ENCODE measurements at regions not wholly inside any gene's neighbourhood (a gene's known extent, or its start where the extent isn't known, plus 50 kb on each side); places are given as distances from the start of the nearest gene placed in this dataset.

DNA sequence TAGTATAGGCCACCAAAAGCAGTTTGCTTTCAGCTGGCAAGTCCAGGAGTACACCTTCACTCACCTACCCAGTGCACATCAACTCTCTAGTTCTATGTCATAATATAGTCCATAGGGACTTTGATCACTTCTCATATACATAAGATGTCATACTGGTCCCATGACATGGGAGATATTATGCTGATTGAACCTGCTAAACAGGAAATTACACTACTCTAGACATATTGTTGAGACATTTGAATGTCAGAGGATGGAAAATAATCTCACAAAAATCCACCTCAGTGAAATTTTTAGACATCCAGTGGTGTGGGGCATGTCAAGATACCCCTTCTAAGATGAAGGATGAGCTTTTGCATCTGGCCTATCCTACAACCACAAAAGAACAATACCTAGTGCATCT lies 322.5 kb downstream of the EN1 start:
- intact Hi-C loops (cut with DNase I, micrococcal nuclease) = no loop called here
- H3K36me3 ChIP-seq (ENCODE audit: insufficient read depth, low read length) = no peaks in the 10 kb centered on the region
- H3K27me3 Mint-ChIP-seq = peaks cover 20% of the 10 kb centered on the region
- H3K9me3 ChIP-seq (ENCODE audit: control insufficient read depth in 1 of 2, insufficient read depth in 1 of 2, low read length in 2 of 2) = peaks cover 0 to 13% of the 10 kb centered on the region in 2 experiments
- TF ChIP-seq, protein P1, sequence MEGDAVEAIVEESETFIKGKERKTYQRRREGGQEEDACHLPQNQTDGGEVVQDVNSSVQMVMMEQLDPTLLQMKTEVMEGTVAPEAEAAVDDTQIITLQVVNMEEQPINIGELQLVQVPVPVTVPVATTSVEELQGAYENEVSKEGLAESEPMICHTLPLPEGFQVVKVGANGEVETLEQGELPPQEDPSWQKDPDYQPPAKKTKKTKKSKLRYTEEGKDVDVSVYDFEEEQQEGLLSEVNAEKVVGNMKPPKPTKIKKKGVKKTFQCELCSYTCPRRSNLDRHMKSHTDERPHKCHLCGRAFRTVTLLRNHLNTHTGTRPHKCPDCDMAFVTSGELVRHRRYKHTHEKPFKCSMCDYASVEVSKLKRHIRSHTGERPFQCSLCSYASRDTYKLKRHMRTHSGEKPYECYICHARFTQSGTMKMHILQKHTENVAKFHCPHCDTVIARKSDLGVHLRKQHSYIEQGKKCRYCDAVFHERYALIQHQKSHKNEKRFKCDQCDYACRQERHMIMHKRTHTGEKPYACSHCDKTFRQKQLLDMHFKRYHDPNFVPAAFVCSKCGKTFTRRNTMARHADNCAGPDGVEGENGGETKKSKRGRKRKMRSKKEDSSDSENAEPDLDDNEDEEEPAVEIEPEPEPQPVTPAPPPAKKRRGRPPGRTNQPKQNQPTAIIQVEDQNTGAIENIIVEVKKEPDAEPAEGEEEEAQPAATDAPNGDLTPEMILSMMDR (IDR thresholded peaks at IDR 0.05) = no peak
- H3K4me3 ChIP-seq (ENCODE audit: low read length) = no peak overlapping the region
- DNase-seq = no peak
- POLR2A ChIA-PET = no interaction called here
- no peaks in the 10 kb centered on the region for H3K4me1 ChIP-seq (ENCODE audit: insufficient read depth, low read length)
- ATAC-seq (ENCODE audit: poor library complexity) = no peak
- no peak overlapping the region for H3K4me3 Mint-ChIP-seq
- CTCF ChIA-PET = no interaction called here
- no peak overlapping the region for H3K27ac Mint-ChIP-seq
- no peak overlapping the region for H3K27ac ChIP-seq (ENCODE audit: low read depth in 1 of 2, low read length in 2 of 2)
- H3K36me3 Mint-ChIP-seq (ENCODE audit: low read depth) = no peaks in the 10 kb centered on the region
- H3K9me3 Mint-ChIP-seq = peaks cover 5% of the 10 kb centered on the region
- peaks cover 0 to 6% of the 10 kb centered on the region in 2 experiments for H3K27me3 ChIP-seq (ENCODE audit: control insufficient read depth in 1 of 2, insufficient read depth in 2 of 2, low read length in 2 of 2)
- H3K4me1 Mint-ChIP-seq (ENCODE audit: low read depth) = no peaks in the 10 kb centered on the region

DNA sequence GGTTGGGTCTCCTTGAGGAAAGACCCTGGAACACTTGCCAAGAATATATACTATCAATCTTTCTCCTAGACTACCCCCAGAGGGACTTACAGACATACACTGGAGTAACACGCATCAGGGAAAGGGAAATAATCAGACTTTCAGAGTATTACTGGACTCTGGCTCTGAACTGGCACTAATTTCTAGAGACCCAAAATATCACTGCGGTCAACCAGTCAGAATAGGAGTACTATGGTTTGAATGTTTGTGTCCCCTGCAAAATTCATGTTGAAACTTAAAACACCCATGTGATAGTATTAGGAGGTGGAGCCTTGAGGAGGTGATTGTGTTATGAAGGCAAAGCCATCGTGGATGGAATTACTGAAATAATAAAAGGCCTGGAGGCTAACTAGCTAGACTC lies 323.7 kb downstream of the EN1 start:
- no peaks in the 10 kb centered on the region for H3K4me1 ChIP-seq (ENCODE audit: insufficient read depth, low read length)
- H3K9me3 ChIP-seq (ENCODE audit: control insufficient read depth in 1 of 2, insufficient read depth in 1 of 2, low read length in 2 of 2) = peaks cover 0 to 13% of the 10 kb centered on the region in 2 experiments
- no peak overlapping the region for H3K27ac ChIP-seq (ENCODE audit: low read depth in 1 of 2, low read length in 2 of 2)
- H3K36me3 ChIP-seq (ENCODE audit: insufficient read depth, low read length) = no peaks in the 10 kb centered on the region
- ATAC-seq (ENCODE audit: poor library complexity) = no peak
- POLR2A ChIA-PET = no interaction called here
- H3K27ac Mint-ChIP-seq = no peak overlapping the region
- no peak overlapping the region for H3K4me3 ChIP-seq (ENCODE audit: low read length)
- H3K9me3 Mint-ChIP-seq = peaks cover 8% of the 10 kb centered on the region
- H3K27me3 ChIP-seq (ENCODE audit: control insufficient read depth in 1 of 2, insufficient read depth in 2 of 2, low read length in 2 of 2) = peaks cover 0 to 6% of the 10 kb centered on the region in 2 experiments
- intact Hi-C loops (cut with DNase I, micrococcal nuclease) = no loop called here
- no peak overlapping the region for H3K4me3 Mint-ChIP-seq
- no peaks in the 10 kb centered on the region for H3K36me3 Mint-ChIP-seq (ENCODE audit: low read depth)
- no peak for DNase-seq
- CTCF ChIA-PET = no interaction called here
- no peaks in the 10 kb centered on the region for H3K4me1 Mint-ChIP-seq (ENCODE audit: low read depth)
- TF ChIP-seq, protein P1 (IDR thresholded peaks at IDR 0.05) = no peak
- H3K27me3 Mint-ChIP-seq = peaks cover 18% of the 10 kb centered on the region

DNA sequence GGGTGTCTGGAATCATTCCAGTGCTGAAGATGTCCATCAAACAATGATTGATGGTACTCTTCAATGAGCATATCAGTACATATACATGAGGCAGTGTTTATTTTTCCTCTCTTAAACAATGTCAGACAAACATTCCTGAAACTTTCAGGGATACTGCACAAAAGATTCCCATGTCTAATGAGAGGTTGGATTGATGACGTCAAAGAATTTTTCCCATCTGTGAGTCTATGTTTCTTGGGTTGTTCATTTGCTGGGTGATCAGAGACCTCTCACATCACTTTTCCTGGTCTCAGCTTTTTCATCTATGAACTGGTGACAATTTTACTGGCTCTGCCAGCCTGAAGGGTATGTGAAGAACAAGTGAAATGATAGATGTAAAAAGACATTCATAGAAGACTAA lies 325.5 kb downstream of the EN1 start:
- intact Hi-C loops (cut with DNase I, micrococcal nuclease) = no loop called here
- Mint-ChIP-seq H3K4me1 (ENCODE audit: low read depth) (no peaks in the 10 kb centered on the region), H3K36me3 (ENCODE audit: low read depth) (no peaks in the 10 kb centered on the region), H3K27ac (no peak overlapping the region), H3K27me3 (peaks cover 13% of the 10 kb centered on the region), H3K9me3 (peaks cover 11% of the 10 kb centered on the region), H3K4me3 (no peak overlapping the region)
- no peaks in the 10 kb centered on the region for H3K36me3 ChIP-seq (ENCODE audit: insufficient read depth, low read length)
- peaks cover 0 to 3% of the 10 kb centered on the region in 2 experiments for H3K27me3 ChIP-seq (ENCODE audit: control insufficient read depth in 1 of 2, insufficient read depth in 2 of 2, low read length in 2 of 2)
- no peak overlapping the region for H3K4me3 ChIP-seq (ENCODE audit: low read length)
- H3K4me1 ChIP-seq (ENCODE audit: insufficient read depth, low read length) = no peaks in the 10 kb centered on the region
- no peak overlapping the region for H3K27ac ChIP-seq (ENCODE audit: low read depth in 1 of 2, low read length in 2 of 2)
- POLR2A ChIA-PET = no interaction called here
- TF ChIP-seq, protein P1 (IDR thresholded peaks at IDR 0.05) = no peak
- DNase-seq (no peak), ATAC-seq (ENCODE audit: poor library complexity) (no peak)
- peaks cover 0 to 13% of the 10 kb centered on the region in 2 experiments for H3K9me3 ChIP-seq (ENCODE audit: control insufficient read depth in 1 of 2, insufficient read depth in 1 of 2, low read length in 2 of 2)
- CTCF ChIA-PET = no interaction called here
